GM12875 (cell line): ENCODE measurements at regions not wholly inside any gene's neighbourhood (a gene's known extent, or its start where the extent isn't known, plus 50 kb on each side); places are given as distances from the start of the nearest gene placed in this dataset.
"Not testable (repeated sequence)": the region's sequence is repeated elsewhere in the genome, so short reads cannot be mapped to it uniquely, and the experiment has no call there.

Experiments
- H3K4me3 ChIP-seq: one replicate; pipeline ENCODE4 v1.5.1; 2011; ENCODE audit warnings: low read depth, low read length, control low read depth
- CTCF ChIP-seq: IDR thresholded peaks from 2 replicates; pipeline ENCODE4 v1.5.1; 2011; ENCODE audit warnings: low read depth, mild to moderate bottlenecking, control low read depth, inconsistent platforms, low read length, moderate library complexity, borderline replicate concordance; ENCODE audit not compliant: insufficient read depth

- not testable (repeated sequence) for H3K4me3 ChIP-seq
These were observed 115.1 kb upstream of the PRKX start for GRCh38 chrX:3828378-3829040.

- not testable (repeated sequence) for H3K4me3 ChIP-seq
These were observed 110.6 kb upstream of the PRKX start for GRCh38 chrX:3824008-3824407.

- no peak overlapping the region for H3K4me3 ChIP-seq
- TF ChIP-seq CTCF = no peak
These were observed 106.7 kb upstream of the PRKX start for GRCh38 chrX:3820167-3820566.

GRCh38 chrX:3817480-3817879 lies 104.0 kb upstream of the PRKX start:
- H3K4me3 ChIP-seq = not testable (repeated sequence)

GRCh38 chrX:3815896-3816664 lies 102.6 kb upstream of the PRKX start:
- TF ChIP-seq CTCF = no peak

GRCh38 chrX:3811331-3812311 lies 98.2 kb upstream of the PRKX start:
- peak; percentile 51; the same call in 1 of the 2 replicates for TF ChIP-seq CTCF
- H3K4me3 ChIP-seq = no peak overlapping the region

More at GRCh38 chrX:3815896-3816664, 102.6 kb upstream of the PRKX start:
- peak overlapping the region; percentile 68 for H3K4me3 ChIP-seq

GRCh38 chrX:3807906-3808305 lies 94.5 kb upstream of the PRKX start:
- H3K4me3 ChIP-seq = no peak overlapping the region
- TF ChIP-seq CTCF = no peak

GRCh38 chrX:3806630-3807029 lies 93.2 kb upstream of the PRKX start:
- no peak overlapping the region for H3K4me3 ChIP-seq
- no peak for TF ChIP-seq CTCF
